GM12892 (cell line): ENCODE measurements at regions not wholly inside any gene's neighbourhood (a gene's known extent, or its start where the extent isn't known, plus 50 kb on each side); places are given as distances from the start of the nearest gene placed in this dataset.

Experiments
- DNase-seq: peaks from one replicate; pipeline ENCODE4 v3.0.0; 2011; ENCODE audit not compliant: insufficient read length
- FAIRE-seq: peaks from 2 replicates; lab custom pipeline; 2011; peaks lifted over from hg19 to GRCh38; lab: Jason Lieb, UNC
- POLR2A ChIP-seq: IDR thresholded peaks from 2 replicates; pipeline ENCODE4 v1.6.1; 2011; ENCODE audit warnings: low read depth, low read length, control low read depth
- POLR2AphosphoS5 ChIP-seq: IDR thresholded peaks from 2 replicates; pipeline ENCODE4 v1.6.1; 2011; ENCODE audit warnings: low read depth, low read length, control low read depth
- TAF1 ChIP-seq: IDR thresholded peaks from 2 replicates; pipeline ENCODE4 v1.6.1; 2011; ENCODE audit warnings: low read depth, mild to moderate bottlenecking, control low read depth, low read length, borderline replicate concordance

- no peak for TF ChIP-seq POLR2A
- no peak for TF ChIP-seq POLR2AphosphoS5
- TF ChIP-seq TAF1 = no peak
- FAIRE-seq = no peak
- DNase-seq = no peak
These were observed 77.7 kb downstream of the CRYGS start for GRCh38 chr3:186466391-186466974.

DNA sequence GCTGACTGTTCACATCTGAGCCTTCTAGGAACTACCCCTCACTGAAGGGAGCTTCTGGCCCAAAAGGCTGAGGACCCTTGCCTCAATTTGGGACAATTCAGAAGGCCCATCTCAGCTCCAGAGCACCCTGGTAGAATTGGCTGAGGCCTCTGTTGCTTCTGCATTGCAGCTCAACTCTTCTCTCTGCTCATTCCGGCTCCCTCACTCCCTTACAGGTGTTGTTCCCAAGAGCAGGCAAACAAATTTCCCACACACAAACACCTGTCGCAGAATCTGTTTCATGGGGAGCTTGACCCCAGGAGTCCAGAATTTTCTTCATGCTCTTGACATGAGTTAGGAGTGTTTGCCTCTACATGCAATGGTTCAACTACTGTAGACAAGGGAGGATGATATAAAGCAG lies 78.7 kb downstream of the CRYGS start:
- FAIRE-seq = no peak
- TF ChIP-seq POLR2A = no peak
- no peak for TF ChIP-seq TAF1
- TF ChIP-seq POLR2AphosphoS5 = no peak
- DNase-seq = no peak

DNA sequence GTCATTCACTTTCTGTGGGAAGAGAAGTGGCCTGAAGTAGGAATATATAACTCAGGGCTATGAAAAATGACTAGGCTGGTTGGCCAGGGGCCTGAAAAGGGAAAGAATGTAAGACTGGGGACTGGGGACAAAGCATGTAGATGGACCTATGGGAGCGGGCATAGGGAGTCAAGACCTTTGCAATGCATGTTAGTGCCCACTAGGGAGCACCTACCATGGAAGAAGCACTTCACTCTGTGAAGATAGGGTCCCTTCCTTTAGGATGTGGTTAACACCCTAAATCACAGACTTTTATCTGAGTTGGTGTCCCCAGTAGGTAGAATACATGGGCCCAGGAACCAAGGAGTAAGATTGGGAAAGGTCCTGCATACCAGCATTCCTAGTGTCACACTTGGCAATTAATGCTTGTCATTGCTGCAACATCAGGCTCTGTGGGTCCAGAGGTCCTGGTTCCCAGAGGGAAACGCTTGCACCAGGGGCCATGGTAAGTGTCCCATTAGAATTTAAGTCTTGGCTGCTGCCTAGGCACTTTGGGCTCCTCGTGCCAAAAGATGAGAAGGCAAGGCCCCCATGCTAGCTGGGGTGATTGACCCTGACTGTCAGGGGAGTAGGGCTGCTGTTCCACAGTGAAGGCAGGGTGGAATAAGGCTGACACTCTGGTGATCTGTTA lies 79.6 kb downstream of the CRYGS start:
- FAIRE-seq = no peak
- no peak for TF ChIP-seq POLR2AphosphoS5
- TF ChIP-seq POLR2A = no peak
- DNase-seq = no peak

- no peak for DNase-seq
- TF ChIP-seq POLR2AphosphoS5 = no peak
- no peak for TF ChIP-seq POLR2A
- TF ChIP-seq TAF1 = no peak
- FAIRE-seq = no peak
These were observed 83.0 kb downstream of the CRYGS start for GRCh38 chr3:186461141-186461540.

DNA sequence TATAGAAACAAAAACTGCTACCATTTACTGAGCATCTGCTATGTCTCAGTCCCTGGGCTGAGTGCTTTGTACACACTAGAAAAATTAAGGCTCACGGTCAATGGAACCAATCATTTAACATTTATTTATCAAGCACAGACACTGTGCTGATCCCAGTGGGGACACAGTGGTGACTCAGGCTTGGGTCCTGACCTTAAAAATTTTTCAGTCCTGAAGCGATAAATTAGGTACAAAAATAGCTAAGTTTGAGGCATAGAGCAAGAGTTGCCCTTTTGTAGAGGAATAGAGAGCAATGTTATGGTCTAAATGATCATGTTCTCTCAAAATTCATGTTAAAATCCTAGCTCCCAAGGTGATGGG lies 85.1 kb downstream of the CRYGS start:
- TF ChIP-seq POLR2A (no peak), TAF1 (no peak), POLR2AphosphoS5 (no peak)
- no peak for FAIRE-seq
- no peak for DNase-seq

DNA sequence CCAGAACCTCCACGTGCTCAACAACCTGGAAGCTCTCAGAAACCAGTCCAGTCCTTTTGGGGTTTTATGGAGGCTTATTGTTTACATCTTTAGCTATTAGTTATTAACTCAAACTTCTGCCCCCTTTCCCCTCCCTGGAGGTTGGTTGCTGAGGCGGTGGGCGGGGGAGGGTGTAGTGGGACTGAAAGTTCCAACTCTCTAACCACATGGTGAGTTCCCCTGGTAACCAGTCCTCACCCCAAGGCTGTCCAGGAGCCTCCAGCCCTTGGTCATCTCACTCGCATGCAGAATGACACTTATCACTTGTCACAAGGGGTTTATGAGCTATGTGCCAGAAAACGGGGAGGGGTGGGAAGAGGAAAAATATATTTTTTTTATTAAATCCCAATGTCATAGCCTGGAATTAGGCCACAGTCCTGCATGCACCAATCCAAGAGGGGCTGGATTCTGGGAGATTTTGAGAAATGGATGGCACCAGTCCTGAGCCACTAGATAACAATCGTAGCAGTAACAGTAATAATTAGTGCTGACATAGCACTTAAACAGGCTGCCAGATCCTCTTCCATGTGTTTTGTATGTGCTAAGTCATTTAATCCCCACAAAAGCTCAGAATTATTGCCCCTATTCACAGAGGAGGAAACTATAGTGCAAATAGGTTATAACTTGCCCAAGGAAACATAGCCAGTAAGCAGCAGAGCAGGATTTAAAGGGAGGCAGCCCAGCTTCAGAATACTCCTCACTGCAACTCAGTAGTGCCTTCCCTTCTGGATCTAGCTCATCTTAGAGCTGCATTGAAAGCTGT lies 85.7 kb downstream of the CRYGS start:
- no peak for DNase-seq
- TF ChIP-seq POLR2AphosphoS5 (no peak), TAF1 (no peak), POLR2A (no peak)
- no peak for FAIRE-seq

- FAIRE-seq (no peak), DNase-seq (no peak)
- no peak for TF ChIP-seq POLR2A
- no peak for TF ChIP-seq POLR2AphosphoS5
- TF ChIP-seq TAF1 = no peak
These were observed 86.9 kb downstream of the CRYGS start for GRCh38 chr3:186457236-186457635.

- no peak for DNase-seq
These were observed 87.4 kb downstream of the CRYGS start for GRCh38 chr3:186456731-186457191.

GRCh38 chr3:186454881-186455703 lies 89.1 kb downstream of the CRYGS start:
- FAIRE-seq = no peak
- TF ChIP-seq TAF1 (no peak), POLR2A (no peak), POLR2AphosphoS5 (no peak)

More at GRCh38 chr3:186456731-186457191, 87.4 kb downstream of the CRYGS start:
- no peak for FAIRE-seq
- TF ChIP-seq TAF1 = no peak
- no peak for TF ChIP-seq POLR2AphosphoS5
- TF ChIP-seq POLR2A = no peak

GRCh38 chr3:186453531-186453930 lies 90.6 kb downstream of the CRYGS start:
- DNase-seq (no peak), FAIRE-seq (no peak)
- TF ChIP-seq POLR2A (no peak), TAF1 (no peak), POLR2AphosphoS5 (no peak)

More at GRCh38 chr3:186454881-186455703, 89.1 kb downstream of the CRYGS start:
- no peak for DNase-seq

GRCh38 chr3:186452517-186452916 lies 90.5 kb upstream of the DGKG start:
- FAIRE-seq (no peak), DNase-seq (no peak)
- no peak for TF ChIP-seq POLR2A
- no peak for TF ChIP-seq POLR2AphosphoS5
- TF ChIP-seq TAF1 = no peak
